Glutamatergic neuron (in vitro differentiated cells): ENCODE measurements at regions not wholly inside any gene's neighbourhood (a gene's known extent, or its start where the extent isn't known, plus 50 kb on each side); places are given as distances from the start of the nearest gene placed in this dataset.

Experiments used
- DNase-seq: peaks from one replicate; pipeline ENCODE4 v3.0.0; 2022
- H3K27ac Mint-ChIP-seq: one replicate; pipeline ENCODE4 v1.8.0; 2020; ENCODE audit warnings: mild to moderate bottlenecking, mixed read lengths, inconsistent platforms; ENCODE audit not compliant: unreplicated experiment
- H3K27me3 Mint-ChIP-seq: one replicate; pipeline ENCODE4 v1.8.0; 2020; ENCODE audit warnings: mild to moderate bottlenecking, moderate library complexity, mixed read lengths, inconsistent platforms; ENCODE audit not compliant: unreplicated experiment
- H3K36me3 Mint-ChIP-seq: one replicate; pipeline ENCODE4 v1.8.0; 2020; ENCODE audit warnings: mild to moderate bottlenecking, mixed read lengths, inconsistent platforms; ENCODE audit not compliant: unreplicated experiment
- H3K4me1 Mint-ChIP-seq: one replicate; pipeline ENCODE4 v1.8.0; 2020; ENCODE audit warnings: mild to moderate bottlenecking, low read depth, mixed read lengths, inconsistent platforms; ENCODE audit not compliant: unreplicated experiment
- H3K4me3 Mint-ChIP-seq: one replicate; pipeline ENCODE4 v1.8.0; 2020; ENCODE audit warnings: mild to moderate bottlenecking, mixed read lengths, inconsistent platforms; ENCODE audit not compliant: unreplicated experiment
- H3K9me3 Mint-ChIP-seq: one replicate; pipeline ENCODE4 v1.8.0; 2020; ENCODE audit warnings: mild to moderate bottlenecking, moderate library complexity, mixed read lengths, inconsistent platforms; ENCODE audit not compliant: unreplicated experiment
- CTCF ChIP-seq: fragments of 200-600 bp; sonication (generic); IDR thresholded peaks from one replicate; pipeline ENCODE4 v1.5.0; 2021; ENCODE audit not compliant: partially characterized antibody, unreplicated experiment

- Mint-ChIP-seq H3K4me1 (no peaks in the 10 kb centered on the region), H3K4me3 (no peak overlapping the region), H3K36me3 (no peaks in the 10 kb centered on the region), H3K9me3 (no peaks in the 10 kb centered on the region), H3K27me3 (no peaks in the 10 kb centered on the region), H3K27ac (no peak overlapping the region)
- no peak for TF ChIP-seq CTCF
- DNase-seq = no peak
Measured at GRCh38 chr4:13316354-13316753, 167.8 kb downstream of the RAB28 start.

- no peaks in the 10 kb centered on the region for H3K36me3 Mint-ChIP-seq
- H3K27me3 Mint-ChIP-seq = no peaks in the 10 kb centered on the region
- no peaks in the 10 kb centered on the region for H3K9me3 Mint-ChIP-seq
- TF ChIP-seq CTCF = no peak
- H3K4me3 Mint-ChIP-seq = no peak overlapping the region
- no peaks in the 10 kb centered on the region for H3K4me1 Mint-ChIP-seq
- DNase-seq = no peak
- H3K27ac Mint-ChIP-seq = no peak overlapping the region
Measured at GRCh38 chr4:13313856-13314255, 170.3 kb downstream of the RAB28 start.

- no peak overlapping the region for H3K27ac Mint-ChIP-seq
- no peaks in the 10 kb centered on the region for H3K36me3 Mint-ChIP-seq
- TF ChIP-seq CTCF = no peak
- DNase-seq = no peak
- H3K9me3 Mint-ChIP-seq = no peaks in the 10 kb centered on the region
- H3K4me3 Mint-ChIP-seq = no peak overlapping the region
- no peaks in the 10 kb centered on the region for H3K27me3 Mint-ChIP-seq
- no peaks in the 10 kb centered on the region for H3K4me1 Mint-ChIP-seq
Measured at GRCh38 chr4:13312264-13312663, 171.9 kb downstream of the RAB28 start.

GRCh38 chr4:13309751-13310150 lies 174.4 kb downstream of the RAB28 start:
- no peak for TF ChIP-seq CTCF
- H3K27ac Mint-ChIP-seq = no peak overlapping the region
- H3K27me3 Mint-ChIP-seq = peaks cover 1% of the 10 kb centered on the region
- no peak overlapping the region for H3K4me3 Mint-ChIP-seq
- H3K9me3 Mint-ChIP-seq = no peaks in the 10 kb centered on the region
- H3K4me1 Mint-ChIP-seq = no peaks in the 10 kb centered on the region
- DNase-seq = no peak
- no peaks in the 10 kb centered on the region for H3K36me3 Mint-ChIP-seq

- Mint-ChIP-seq H3K27me3 (peaks cover 1% of the 10 kb centered on the region), H3K4me3 (no peak overlapping the region), H3K36me3 (no peaks in the 10 kb centered on the region), H3K4me1 (no peaks in the 10 kb centered on the region), H3K27ac (no peak overlapping the region), H3K9me3 (no peaks in the 10 kb centered on the region)
- no peak for TF ChIP-seq CTCF
- no peak for DNase-seq
Measured at GRCh38 chr4:13306356-13306755, 177.8 kb downstream of the RAB28 start.
